GM12864 (cell line): ENCODE measurements at regions not wholly inside any gene's neighbourhood (a gene's known extent, or its start where the extent isn't known, plus 50 kb on each side); places are given as distances from the start of the nearest gene placed in this dataset.

ENCODE experiments used
- DNase-seq: peaks from one replicate; pipeline ENCODE4 v3.0.0-alpha.2; 2011; ENCODE audit warnings: low read depth
- H3K4me3 ChIP-seq: 2 replicates; pipeline ENCODE4 v1.5.1; 2011; ENCODE audit warnings: mild to moderate bottlenecking, low read depth, low read length, control low read depth
- TF ChIP-seq, protein P1 (sequence below): IDR thresholded peaks from 2 replicates; pipeline ENCODE4 v1.5.1; 2011; ENCODE audit warnings: low read depth, mild to moderate bottlenecking, moderate library complexity, low read length, control low read depth, inconsistent platforms; ENCODE audit errors: missing control alignments

- TF ChIP-seq, protein P1, sequence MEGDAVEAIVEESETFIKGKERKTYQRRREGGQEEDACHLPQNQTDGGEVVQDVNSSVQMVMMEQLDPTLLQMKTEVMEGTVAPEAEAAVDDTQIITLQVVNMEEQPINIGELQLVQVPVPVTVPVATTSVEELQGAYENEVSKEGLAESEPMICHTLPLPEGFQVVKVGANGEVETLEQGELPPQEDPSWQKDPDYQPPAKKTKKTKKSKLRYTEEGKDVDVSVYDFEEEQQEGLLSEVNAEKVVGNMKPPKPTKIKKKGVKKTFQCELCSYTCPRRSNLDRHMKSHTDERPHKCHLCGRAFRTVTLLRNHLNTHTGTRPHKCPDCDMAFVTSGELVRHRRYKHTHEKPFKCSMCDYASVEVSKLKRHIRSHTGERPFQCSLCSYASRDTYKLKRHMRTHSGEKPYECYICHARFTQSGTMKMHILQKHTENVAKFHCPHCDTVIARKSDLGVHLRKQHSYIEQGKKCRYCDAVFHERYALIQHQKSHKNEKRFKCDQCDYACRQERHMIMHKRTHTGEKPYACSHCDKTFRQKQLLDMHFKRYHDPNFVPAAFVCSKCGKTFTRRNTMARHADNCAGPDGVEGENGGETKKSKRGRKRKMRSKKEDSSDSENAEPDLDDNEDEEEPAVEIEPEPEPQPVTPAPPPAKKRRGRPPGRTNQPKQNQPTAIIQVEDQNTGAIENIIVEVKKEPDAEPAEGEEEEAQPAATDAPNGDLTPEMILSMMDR, result no peak
- no peak for DNase-seq
- H3K4me3 ChIP-seq, result no peak overlapping the region
These were observed 78.8 kb upstream of the IPO9 start for GRCh38 chr1:201750120-201750519.

DNA sequence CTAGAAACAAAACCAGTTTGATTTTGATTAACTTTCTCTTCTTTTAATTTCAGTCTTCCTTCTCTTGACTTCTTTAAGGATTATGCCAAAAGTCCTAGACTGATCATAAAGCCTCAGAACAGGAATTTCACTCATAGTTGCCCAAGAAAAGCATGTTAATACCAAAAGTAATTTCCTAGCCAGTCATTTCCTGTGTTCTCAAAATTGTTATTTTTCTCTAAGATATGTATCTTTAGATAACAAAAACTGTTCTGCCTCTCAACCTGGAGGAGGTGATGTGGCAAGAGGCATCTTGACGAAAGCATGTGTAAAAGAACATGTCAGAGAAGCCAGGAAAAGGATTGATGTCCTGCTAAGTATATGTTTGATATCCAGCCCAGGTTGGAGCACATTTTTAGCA is 78.0 kb upstream of the IPO9 start:
- no peak overlapping the region for H3K4me3 ChIP-seq
- TF ChIP-seq, protein P1, result no peak
- no peak for DNase-seq

- DNase-seq, result no peak
- no peak overlapping the region for H3K4me3 ChIP-seq
- TF ChIP-seq, protein P1, result no peak
These were observed 77.1 kb upstream of the IPO9 start for GRCh38 chr1:201751872-201752271.

GRCh38 chr1:201752333-201752732 is 76.6 kb upstream of the IPO9 start:
- TF ChIP-seq, protein P1, result no peak
- H3K4me3 ChIP-seq, result no peak overlapping the region
- DNase-seq, result no peak

DNA sequence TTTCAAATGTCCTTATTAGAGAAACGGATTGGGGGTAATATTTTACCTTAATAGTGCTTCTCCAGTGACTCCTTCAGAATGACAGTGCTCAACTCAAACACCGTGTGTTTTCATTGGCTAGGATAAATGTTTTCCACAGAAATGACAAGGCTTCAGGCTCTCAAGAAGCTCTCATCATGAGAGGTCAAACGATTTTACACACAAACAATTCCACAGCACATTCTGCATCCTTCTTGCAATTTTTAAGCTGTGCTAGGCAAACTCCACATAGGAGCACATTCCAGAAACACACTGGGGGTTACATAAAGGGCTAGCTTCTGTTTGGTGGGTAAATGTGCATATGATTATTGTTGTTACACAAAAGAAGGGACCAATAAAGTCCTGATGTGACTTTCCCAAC is 75.5 kb upstream of the IPO9 start:
- no peak for DNase-seq
- TF ChIP-seq, protein P1, result no peak
- H3K4me3 ChIP-seq, result no peak overlapping the region

- TF ChIP-seq, protein P1, result no peak
- DNase-seq, result no peak
- H3K4me3 ChIP-seq, result no peak overlapping the region
These were observed 74.6 kb upstream of the IPO9 start for GRCh38 chr1:201754353-201754752.

GRCh38 chr1:201755200-201755599 is 73.8 kb upstream of the IPO9 start:
- DNase-seq, result no peak
- TF ChIP-seq, protein P1, result no peak
- H3K4me3 ChIP-seq, result no peak overlapping the region
